GM19467 (cell line): ENCODE measurements at regions not wholly inside any gene's neighbourhood (a gene's known extent, or its start where the extent isn't known, plus 50 kb on each side); places are given as distances from the start of the nearest gene placed in this dataset.
"Not testable (repeated sequence)": the region's sequence is repeated elsewhere in the genome, so short reads cannot be mapped to it uniquely, and the experiment has no call there.

Experiments
- ATAC-seq: cut with Tn5 transposase; IDR thresholded peaks from one replicate; pipeline ENCODE4 v1.9.1; 2021; ENCODE audit warnings: mild to moderate bottlenecking, moderate library complexity; ENCODE audit not compliant: unreplicated experiment

DNA sequence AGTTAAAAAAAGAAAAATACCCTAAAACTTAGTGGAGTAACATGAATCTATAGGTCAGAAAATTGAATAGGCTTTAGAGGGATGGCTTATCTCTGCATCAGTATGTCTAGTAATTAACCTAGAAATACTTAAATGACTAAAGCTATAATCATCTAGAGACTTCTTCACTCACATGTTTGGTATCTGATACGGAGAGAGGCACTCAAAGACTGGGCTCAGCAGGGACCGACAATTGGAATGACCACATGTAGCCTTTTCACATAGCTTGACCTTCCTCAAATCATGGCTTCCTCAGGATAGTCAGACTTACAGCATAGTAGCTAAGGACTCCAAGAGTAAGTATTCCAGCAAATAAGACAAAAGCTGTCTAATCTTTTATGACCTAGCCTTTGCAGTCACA is 105.3 kb upstream of the RORB start:
- ATAC-seq: no peak

GRCh38 chr9:74403581-74403980 is 93.6 kb upstream of the RORB start:
- ATAC-seq: no peak

DNA sequence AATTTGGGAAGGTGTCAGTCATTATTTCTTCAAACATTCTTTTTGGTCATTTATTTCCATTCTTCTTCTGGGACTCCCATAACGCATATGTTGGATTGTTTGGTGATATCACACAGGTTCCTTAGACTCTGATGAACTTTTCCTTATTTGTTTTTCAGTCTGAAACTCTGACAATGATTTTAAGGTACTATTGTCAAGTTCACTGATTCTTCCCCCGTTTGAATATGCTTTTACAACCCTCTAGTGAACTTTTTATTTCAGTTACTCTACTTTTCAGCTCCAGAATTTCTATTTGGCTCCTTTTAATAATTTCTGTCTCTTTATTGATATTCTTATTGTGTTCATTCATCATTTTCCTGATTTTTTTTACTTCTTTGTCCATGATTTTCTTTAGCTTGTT is 92.5 kb upstream of the RORB start:
- ATAC-seq: no peak

GRCh38 chr9:74407166-74407565 is 90.0 kb upstream of the RORB start:
- ATAC-seq: no peak

DNA sequence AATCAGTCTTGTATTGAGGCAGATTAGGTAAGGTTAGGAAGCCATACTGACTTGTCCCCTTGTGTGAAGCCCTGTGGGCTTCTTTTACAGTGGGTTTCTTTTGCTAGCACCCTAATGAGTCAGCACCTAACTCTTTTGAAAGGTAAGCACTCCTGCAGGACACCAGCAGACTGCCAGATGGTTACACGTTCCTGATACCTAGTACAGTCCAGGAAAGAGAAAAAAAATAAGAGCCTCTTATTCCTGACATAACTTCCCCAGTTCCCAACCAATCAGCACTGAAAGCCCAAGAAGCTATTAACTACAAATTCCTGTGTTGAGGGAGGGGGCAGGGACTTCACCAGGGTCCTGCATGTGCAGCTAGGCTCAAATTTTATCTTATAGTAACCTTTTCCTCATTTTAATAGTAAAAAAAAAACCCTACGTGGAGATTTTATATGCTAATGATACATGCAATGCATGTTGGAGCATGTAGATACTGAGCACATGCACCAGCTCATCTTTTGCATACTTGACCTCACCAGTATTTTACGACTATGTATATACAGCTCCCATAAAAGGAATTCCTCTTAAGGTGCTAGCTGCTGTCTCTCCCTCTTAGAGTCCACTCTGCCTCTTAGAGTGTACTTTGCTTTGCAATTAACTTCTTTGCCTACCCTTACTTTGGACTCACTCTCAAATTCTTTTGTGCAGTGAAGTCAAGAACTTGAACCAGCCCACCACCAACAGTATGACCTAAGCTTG is 84.7 kb upstream of the RORB start:
- ATAC-seq: no peak

- ATAC-seq: no peak
Observed at GRCh38 chr9:74413876-74414275, 83.3 kb upstream of the RORB start.

GRCh38 chr9:74414325-74414724 is 82.8 kb upstream of the RORB start:
- no peak for ATAC-seq

GRCh38 chr9:74415995-74416394 is 81.1 kb upstream of the RORB start:
- ATAC-seq: no peak

DNA sequence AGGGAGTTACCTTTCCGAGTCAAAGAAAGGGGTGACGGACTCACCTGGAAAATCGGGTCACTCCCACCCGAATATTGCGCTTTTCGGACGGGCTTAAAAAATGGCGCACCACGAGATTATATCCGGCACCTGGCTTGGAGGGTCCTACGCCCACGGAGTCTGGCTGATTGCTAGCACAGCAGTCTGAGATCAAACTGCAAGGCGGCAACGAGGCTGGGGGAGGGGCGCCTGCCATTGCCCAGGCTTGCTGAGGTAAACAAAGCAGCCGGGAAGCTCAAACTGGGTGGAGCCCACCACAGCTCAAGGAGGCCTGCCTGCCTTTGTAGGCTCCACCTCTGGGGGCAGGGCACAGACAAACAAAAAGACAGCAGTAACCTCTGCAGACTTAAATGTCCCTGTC is 72.6 kb upstream of the RORB start:
- not testable (repeated sequence) for ATAC-seq

DNA sequence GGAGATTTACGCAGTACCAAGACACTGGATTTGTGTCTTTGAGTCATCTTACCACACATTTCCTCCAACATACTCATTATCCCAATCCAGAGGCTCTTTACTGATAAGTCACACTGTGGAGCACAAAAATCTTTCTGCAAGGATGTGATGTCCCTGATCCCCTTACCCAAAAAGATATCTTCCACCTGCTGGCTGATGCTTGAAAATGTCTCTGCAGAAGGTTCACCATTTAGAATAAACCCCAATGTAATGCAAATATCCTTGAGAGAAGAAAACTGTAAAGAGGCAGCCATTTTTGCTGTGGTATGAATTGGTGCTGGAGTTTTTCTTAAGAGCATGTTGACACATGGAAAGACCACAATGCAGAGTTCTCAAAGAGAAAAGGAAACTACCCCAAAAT is 65.7 kb upstream of the RORB start:
- no peak for ATAC-seq

- no peak for ATAC-seq
Observed at GRCh38 chr9:74443036-74443750, 53.9 kb upstream of the RORB start.

DNA sequence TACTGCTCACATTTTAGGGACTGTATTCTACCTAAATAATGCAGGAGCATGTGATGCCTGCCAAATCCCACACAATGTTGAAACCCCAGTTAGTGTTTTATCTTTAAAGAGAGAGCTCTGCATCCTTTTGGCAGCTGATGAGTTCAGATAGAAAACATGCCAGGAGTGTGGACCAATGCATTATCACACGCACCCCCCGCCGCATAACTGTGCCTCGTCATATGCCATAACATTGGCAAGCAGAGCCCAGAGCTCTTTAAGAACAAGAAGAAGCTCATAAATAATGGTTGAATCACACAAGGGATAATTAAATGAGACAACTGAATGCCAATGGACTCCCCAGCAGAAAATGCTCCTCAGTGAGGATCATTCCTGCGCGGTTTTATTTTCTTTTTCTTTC is 52.8 kb upstream of the RORB start:
- ATAC-seq: no peak
